COLO668 (cell line): ENCODE measurements at regions not wholly inside any gene's neighbourhood (a gene's known extent, or its start where the extent isn't known, plus 50 kb on each side); places are given as distances from the start of the nearest gene placed in this dataset.

Experiments used
- DNase-seq: peaks from one replicate; lab custom pipeline; 2025; ENCODE audit not compliant: unreplicated experiment; lab: John Stamatoyannopoulos, UW

- no peak for DNase-seq
Measured at GRCh38 chr12:93011100-93011499, 82.0 kb upstream of the EEA1 start.

- peak; percentile 28 for DNase-seq
Measured at GRCh38 chr12:93015871-93016751, 87.0 kb upstream of the EEA1 start.

DNA sequence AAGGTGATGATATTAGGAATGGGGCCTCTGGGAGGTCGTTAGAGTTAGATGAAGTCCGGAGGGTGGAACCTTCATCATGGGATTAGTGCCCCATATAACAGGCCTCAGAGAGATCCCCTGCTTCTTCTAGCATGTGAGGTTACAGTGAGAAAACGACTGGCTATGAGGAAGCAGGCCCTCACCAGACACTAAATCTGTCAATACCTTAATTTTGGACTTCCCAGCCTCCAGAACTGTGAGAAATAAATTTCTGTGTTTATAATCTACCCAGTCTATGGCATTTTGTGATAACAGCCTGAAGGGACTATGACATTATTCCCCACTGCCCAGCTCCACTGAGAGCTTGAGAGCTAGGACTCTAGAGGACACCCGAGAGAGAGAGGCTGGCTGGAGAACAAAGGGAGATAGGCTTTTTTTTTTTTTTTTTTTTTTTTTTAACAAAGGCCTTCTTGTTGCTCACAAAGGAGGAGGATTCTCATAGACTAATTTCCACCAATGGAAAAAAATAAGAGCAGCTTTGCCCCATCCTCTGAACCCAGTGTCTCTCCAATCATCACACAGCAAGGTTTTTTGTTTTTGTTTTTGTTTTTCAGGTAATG is 87.8 kb upstream of the EEA1 start:
- DNase-seq, result no peak

DNA sequence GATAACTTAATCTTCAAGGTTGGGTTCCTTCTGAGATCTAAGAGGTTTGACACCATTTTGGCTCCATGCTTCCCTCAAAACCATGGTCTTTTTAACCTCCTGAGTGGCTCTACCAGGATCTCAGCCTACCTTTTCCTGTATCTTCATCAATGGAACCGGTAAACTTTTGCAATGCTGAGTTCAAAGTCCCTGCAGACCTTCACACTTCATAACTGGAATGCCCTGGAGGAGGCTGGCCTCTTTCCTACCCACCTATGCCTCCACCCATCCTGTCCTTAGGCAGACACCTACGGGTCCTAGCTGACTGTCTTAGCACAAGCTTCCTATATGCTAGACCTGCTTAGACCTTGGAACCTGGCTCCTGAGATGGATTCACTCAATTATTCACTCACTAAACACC is 89.5 kb upstream of the EEA1 start:
- no peak for DNase-seq

GRCh38 chr12:93019212-93019927 is 90.3 kb upstream of the EEA1 start:
- DNase-seq, result no peak

DNA sequence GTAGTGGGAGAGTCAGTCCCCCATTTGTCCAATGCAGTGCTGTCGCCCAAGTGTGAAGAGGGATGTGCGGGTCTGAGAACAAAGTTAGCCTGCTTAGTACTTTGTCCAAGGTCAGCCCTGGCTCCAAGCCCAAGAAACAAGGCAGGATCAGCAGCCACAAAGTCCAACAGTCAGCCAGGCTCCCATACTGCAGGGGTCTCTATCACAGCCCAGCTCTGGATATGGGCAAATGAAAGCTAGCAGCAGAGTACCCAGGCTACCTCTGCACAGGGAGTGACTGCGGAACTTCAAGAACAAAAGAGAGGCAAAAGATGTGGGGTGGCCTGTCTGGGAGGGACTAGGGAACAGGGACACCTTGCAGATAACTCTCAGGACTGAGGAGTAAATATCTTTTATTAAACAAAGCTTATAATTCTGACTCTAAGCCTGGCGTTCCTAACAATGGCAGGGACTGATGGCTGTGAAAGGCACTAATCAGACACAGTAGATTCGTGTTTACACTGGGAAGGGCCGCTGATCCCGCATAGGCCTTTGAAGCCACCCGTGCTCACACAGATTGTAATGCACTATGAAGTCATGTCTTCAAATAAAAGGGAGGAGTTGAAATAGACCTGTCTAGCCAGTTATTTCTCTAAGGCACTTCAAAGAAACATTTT is 91.0 kb upstream of the EEA1 start:
- DNase-seq, result peak; percentile 25

DNA sequence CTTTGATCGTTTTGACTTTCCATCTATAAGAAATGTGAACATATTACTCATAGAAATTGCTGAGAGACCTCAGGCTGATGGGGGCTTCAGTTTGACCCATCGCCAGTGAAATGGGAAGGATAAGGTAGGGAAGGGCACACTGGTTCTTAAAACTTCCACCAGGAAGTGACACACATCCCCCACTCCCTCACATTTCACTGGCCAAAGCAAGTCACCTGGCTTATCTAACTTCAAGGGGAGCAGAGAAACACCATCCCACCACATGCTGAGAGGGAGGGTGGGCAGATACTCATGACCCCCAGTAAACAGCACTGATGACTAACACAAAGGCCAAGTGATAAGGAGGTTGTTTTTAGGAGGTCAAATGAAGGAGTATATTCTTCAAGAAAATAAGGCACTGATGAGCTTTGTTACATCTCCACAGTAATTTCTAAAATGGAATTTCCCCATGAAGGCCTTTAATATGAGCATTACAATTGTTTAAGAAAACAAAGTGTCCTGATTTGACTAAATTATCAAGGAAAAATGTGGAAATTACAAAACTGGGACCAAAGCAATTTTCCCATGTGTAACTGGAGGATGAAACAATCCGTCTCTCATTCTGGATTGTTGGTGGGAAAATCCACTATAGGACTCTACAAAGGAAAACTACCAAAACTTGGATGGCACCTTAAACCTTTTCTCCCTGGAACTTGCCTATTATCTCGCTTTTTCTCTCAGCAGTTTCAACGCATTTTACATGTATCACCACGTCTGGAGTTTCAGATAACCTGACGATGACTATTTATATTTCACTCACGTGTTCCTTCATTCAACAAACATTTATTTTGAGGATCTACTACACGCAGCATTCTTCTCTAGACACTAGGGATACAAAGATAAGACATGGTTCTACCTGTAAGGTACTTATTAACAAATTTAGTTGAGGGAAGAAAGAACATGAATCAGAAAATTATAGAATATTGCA is 91.8 kb upstream of the EEA1 start:
- no peak for DNase-seq

DNA sequence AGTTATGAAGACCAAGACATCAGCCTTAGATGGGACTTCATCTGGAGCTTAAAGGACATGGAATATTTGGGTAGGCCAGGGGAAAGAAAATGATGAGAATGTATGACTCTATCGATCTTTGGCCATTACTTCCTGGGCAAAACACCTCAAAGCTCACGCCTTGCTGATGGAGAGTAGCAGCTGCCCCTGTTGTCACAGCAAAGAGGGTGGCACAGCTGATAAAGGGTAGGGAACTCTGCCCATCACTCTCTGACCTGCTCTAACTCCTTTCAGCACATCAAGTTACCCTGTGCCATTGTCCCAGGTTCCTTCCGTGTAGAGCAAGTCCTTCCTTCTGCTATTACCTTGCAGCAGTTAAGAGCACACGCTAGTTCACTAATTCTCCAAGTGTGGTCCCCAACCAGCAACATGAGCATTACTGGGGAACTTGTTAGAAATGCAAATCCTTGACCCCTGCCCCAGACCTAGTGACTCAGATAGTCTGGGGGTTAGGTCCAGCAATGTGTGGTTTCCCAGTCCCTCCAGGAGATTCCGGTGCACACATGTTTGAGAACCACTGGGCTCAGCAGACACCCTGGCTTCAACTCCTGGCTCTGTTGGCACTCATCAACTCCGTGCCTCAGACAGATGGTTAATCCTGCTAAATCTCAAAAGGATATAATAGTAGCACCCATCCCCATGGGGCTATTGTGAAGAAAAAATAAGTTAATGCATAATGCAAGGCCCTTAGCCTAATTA is 93.7 kb upstream of the EEA1 start:
- no peak for DNase-seq

DNA sequence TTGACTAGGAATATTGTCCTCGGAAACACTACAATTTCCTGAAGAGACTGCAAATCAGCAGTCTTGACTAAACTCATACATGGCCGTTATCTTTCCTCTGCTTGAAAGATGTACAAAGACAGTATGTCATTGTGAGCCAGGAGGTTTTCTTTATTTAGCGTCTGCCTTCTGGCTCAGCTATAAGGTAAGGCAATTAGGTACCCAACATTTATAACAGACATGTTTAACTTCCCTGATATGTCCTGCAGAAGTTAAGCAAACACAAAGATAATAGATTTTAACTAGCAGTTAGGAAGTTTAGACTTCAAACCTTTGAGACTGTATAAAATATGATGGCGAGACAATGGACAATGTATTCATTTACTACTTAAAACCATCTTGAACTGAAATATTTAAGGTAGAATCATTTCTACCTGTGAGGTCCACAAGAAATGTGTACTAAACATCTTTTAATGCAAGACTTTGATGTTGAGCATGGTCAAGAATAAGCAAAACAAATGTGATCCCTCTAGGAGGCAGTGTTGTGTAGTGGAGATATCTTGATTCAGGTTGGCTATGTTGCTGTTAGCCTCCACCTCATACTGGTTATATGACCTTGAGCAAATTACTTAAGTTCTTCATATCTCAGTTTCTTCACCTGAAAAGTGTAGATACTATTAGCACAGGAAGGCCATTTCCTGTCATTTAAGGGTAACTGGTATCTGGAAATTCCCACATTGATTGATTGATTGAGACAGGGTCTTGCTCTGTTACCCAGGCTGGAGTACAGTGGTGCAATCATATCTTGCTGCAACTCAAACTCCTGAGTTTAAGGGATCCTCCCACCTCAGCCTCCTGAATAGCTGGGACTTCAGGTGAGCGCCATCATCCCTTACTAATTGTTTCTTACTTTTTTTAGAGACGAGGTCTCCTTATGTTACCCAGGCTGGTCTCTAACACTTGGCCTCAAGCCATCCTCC is 96.3 kb upstream of the EEA1 start:
- DNase-seq, result peak; percentile 15

GRCh38 chr12:93027041-93027440 is 97.9 kb upstream of the EEA1 start:
- DNase-seq, result no peak

- DNase-seq, result no peak
Measured at GRCh38 chr12:93029091-93029490, 100.0 kb upstream of the EEA1 start.

DNA sequence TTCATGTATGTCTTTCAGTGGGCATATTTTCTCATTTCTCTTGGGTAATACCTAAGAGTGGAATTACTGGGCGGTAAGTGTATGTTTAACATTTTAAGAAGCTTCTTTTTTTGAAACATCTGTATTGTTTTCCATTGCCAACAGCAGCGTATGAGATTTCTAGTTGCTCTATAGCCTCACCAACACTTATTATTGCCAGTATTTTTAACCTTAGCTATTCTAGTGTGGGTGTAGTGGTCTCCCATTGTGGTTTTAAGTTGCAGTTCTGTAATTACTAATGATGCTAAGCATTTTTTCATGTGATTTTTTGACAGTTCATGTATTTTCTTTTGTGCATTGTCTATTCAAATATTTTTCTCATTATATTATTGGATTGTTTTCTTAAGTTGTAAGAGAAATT is 101.9 kb upstream of the EEA1 start:
- DNase-seq, result no peak

DNA sequence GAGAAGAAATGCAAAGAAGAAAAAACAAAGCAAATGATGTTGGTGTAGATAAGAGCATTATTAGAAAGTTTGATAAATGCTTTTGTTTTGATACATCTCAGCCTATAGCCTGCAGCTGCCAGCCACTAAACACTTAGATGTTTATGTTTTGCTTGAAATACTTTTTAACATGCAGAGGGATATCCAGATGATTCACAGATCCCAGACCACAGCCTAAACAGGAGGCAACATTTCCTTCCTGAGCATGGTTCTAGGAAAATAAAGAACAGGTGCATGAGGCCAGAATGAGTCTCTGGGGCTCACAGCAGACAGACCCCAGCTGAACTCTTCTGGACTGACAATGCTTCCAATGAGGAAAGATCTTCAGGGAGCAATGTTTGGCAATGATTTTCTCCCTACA is 103.7 kb upstream of the EEA1 start:
- DNase-seq, result no peak

GRCh38 chr12:93033948-93034347 is 104.9 kb upstream of the EEA1 start:
- no peak for DNase-seq

GRCh38 chr12:93039062-93039461 is 110.0 kb upstream of the EEA1 start:
- no peak for DNase-seq

DNA sequence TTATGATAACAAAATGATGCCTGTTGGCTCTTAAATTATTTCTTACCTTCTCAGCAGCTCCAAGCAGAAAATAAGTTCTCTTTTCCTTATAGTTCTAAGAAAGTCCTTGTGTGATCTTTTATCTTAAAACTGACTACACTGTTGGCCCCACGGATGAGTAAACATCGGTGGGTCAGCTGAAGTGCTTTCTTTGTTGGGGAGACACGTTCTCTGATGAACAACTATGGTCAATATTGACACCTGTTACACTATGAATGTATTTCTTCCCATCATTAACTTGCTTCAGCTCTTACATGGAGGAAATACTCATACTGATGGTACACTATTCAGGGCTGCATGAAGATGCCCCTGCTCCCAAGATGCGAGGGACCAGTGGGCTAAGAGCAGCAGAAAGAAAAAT is 110.8 kb upstream of the EEA1 start:
- DNase-seq, result no peak

- no peak for DNase-seq
Measured at GRCh38 chr12:93040367-93040766, 111.3 kb upstream of the EEA1 start.

DNA sequence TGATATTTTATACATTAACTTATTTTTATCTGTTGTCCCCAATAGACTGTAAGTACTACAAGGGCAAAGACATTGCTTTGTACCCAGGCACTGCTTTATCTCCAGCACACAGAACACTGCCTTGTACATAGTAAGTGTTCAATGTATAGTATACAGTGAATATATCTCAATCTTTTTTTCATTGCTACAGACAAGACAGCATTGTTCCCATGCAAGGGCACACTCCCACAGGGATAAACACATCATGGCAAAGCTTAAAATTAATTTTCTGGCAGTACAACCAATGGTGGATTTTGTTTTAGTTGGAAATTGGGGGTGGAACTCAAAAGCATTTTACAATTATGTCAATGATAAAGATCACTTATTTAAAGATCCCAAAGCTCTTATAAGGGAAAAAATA is 112.3 kb upstream of the EEA1 start:
- DNase-seq, result no peak

GRCh38 chr12:93042283-93042682 is 113.2 kb upstream of the EEA1 start:
- peak; percentile 41 for DNase-seq
